Tibial nerve (tissue), 4 donors: ENCODE measurements at regions not wholly inside any gene's neighbourhood (a gene's known extent, or its start where the extent isn't known, plus 50 kb on each side); places are given as distances from the start of the nearest gene placed in this dataset.

Experiments
- CTCF ChIP-seq, 5 experiments: fragments of 200-600 bp in 3 of 5; fragments of 450-650 bp in 2 of 5; sonication (generic) in 3 of 5; IDR thresholded peaks; one replicate each; pipeline ENCODE4 v1.5.1; 2016 to 2019; ENCODE audit warnings: antibody characterized with exemption in 5 of 5, mild to moderate bottlenecking in 3 of 5, moderate library complexity in 2 of 5
- EP300 ChIP-seq, 2 donors: sonication (generic); formaldehyde crosslinking; IDR thresholded peaks; one replicate each; pipeline ENCODE4 v1.6.1; 2017; ENCODE audit warnings: antibody characterized with exemption in 2 of 2, mild to moderate bottlenecking in 1 of 2
- POLR2A ChIP-seq, 2 donors: fragments of 450-650 bp; IDR thresholded peaks; one replicate each; pipeline ENCODE4 v1.6.1; 2017; ENCODE audit warnings: antibody characterized with exemption in 2 of 2, mild to moderate bottlenecking in 2 of 2, moderate library complexity in 2 of 2

- TF ChIP-seq POLR2A (IDR thresholded peaks at IDR 0.05) = no peak
- TF ChIP-seq CTCF (IDR thresholded peaks at IDR 0.05) = no peak
- no peak for TF ChIP-seq EP300 (IDR thresholded peaks at IDR 0.05)
Observed at GRCh38 chr7:90022213-90022612, 132.1 kb upstream of the STEAP1 start.
